Erythroblast (primary cell): ENCODE measurements at regions not wholly inside any gene's neighbourhood (a gene's known extent, or its start where the extent isn't known, plus 50 kb on each side); places are given as distances from the start of the nearest gene placed in this dataset.

ENCODE experiments used
- GATA1 ChIP-seq: IDR thresholded peaks from 2 replicates; pipeline ENCODE4 v1.6.1; 2011; ENCODE audit warnings: low read depth, mild to moderate bottlenecking, control low read depth, low read length, moderate library complexity
- POLR2A ChIP-seq: IDR thresholded peaks from 2 replicates; pipeline ENCODE4 v1.6.1; 2011; ENCODE audit warnings: mild to moderate bottlenecking, low read length

GRCh38 chr10:30215623-30216022 lies 133.5 kb downstream of the MTPAP start:
- TF ChIP-seq POLR2A (no peak), GATA1 (no peak)
